ENCODE measurements at regions not wholly inside any gene's neighbourhood (a gene's known extent, or its start where the extent isn't known, plus 50 kb on each side); places are given as distances from the start of the nearest gene placed in this dataset.
"Not testable (repeated sequence)": the region's sequence is repeated elsewhere in the genome, so short reads cannot be mapped to it uniquely, and the experiment has no call there.

DNA sequence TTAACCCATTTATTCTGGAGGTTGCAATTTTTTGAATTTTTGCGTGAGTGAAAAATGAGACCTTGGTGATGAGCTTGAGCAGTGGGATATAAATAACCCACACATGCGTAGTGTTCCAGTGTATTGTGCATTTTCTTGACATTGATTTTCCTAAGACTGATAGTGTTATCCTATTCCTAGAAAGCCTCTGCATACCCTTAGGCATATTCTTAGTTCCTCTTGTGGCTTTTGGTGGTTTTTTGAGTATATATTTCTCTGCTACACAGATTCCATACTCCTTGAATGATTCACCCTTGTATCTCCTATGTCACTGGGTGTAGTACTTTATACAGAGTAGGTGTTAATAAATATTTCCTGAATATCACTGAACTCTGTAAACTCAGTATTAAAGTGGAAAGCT lies 363.4 kb upstream of the PDE3A start:
- no peaks in the 10 kb centered on the region for H3K36me3 ChIP-seq (ENCODE audit: control insufficient read depth, insufficient read depth, low read length)
- no peaks in the 10 kb centered on the region for H3K9me3 ChIP-seq (ENCODE audit: control insufficient read depth, low read length)
- no peak overlapping the region for H3K4me2 ChIP-seq (ENCODE audit: low read length)
- H3K4me1 ChIP-seq = no peaks in the 10 kb centered on the region
- no peaks in the 10 kb centered on the region for H3K27me3 ChIP-seq (ENCODE audit: control insufficient read depth, insufficient read depth, low read length)
- H3K27ac ChIP-seq = no peak overlapping the region
- H2AFZ ChIP-seq = no peak overlapping the region
- TF ChIP-seq, protein P1, sequence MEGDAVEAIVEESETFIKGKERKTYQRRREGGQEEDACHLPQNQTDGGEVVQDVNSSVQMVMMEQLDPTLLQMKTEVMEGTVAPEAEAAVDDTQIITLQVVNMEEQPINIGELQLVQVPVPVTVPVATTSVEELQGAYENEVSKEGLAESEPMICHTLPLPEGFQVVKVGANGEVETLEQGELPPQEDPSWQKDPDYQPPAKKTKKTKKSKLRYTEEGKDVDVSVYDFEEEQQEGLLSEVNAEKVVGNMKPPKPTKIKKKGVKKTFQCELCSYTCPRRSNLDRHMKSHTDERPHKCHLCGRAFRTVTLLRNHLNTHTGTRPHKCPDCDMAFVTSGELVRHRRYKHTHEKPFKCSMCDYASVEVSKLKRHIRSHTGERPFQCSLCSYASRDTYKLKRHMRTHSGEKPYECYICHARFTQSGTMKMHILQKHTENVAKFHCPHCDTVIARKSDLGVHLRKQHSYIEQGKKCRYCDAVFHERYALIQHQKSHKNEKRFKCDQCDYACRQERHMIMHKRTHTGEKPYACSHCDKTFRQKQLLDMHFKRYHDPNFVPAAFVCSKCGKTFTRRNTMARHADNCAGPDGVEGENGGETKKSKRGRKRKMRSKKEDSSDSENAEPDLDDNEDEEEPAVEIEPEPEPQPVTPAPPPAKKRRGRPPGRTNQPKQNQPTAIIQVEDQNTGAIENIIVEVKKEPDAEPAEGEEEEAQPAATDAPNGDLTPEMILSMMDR (IDR thresholded peaks at IDR 0.05) = no peak
- no peak overlapping the region for H3K9ac ChIP-seq
- H3K4me3 ChIP-seq (ENCODE audit: low read depth, low read length) = no peak overlapping the region
- no peaks in the 10 kb centered on the region for H3K79me2 ChIP-seq

DNA sequence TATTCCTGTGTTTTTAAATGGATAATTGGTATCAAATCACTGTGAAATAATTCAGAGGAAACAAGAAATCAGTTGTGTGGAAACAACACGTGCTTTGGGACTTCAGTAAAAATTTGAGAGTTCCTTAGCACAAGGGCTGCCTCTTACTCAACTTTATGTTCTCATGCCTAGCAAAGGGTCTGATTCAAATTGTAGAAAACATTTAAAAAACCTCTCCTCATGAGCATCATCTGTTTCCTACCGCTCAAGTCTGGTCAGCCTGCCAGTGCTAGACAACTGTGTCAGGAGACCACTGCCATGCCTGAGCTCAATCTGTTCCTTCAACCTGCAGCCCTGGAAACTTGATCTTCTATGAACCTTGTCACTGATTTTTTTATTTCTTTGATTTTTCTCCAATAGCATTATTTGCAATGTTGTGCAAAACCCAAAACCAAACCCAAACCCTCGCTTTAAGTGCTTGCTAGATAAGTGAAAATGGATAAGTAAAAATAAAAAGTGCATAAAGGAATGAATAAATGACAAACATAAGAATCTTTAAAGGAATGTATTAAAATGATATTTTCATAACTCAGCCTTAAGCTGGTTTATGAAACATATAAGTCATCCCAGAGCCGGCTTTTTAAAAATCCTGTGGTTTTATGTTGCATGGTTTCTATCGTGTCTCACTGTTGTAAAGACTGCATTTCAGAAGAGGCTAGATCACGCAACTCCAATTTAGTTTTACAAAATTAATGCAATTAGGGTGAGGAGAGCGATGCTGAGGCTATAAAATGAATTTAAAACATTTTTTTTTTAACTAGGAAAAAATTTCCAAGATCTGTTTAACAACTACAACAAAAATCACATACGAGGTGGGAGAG lies 361.2 kb upstream of the PDE3A start:
- no peaks in the 10 kb centered on the region for H3K27me3 ChIP-seq (ENCODE audit: control insufficient read depth, insufficient read depth, low read length)
- no peaks in the 10 kb centered on the region for H3K36me3 ChIP-seq (ENCODE audit: control insufficient read depth, insufficient read depth, low read length)

DNA sequence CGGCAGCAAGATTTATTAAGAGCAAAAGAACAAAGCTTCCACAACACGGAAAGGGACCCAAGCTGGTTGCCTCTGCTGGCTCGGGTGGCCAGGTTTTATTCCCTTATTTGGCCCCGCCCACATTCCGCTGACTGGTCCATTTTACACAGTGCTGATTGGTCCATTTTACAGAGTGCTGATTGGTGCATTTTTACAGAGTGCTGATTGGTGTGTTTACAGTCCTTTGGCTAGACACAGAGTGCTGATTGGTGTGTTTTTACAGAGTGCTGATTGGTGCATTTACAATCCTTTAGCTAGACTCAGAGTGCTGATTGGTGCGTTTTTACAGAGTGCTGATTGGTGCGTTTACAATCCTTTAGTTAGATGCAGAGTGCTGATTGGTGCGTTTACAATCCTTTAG lies 358.4 kb upstream of the PDE3A start:
- not testable (repeated sequence) for H3K27me3 ChIP-seq (ENCODE audit: control insufficient read depth, insufficient read depth, low read length); H3K4me2 ChIP-seq (ENCODE audit: low read length); H3K4me3 ChIP-seq (ENCODE audit: low read depth, low read length); H3K4me1 ChIP-seq; H3K36me3 ChIP-seq (ENCODE audit: control insufficient read depth, insufficient read depth, low read length); H2AFZ ChIP-seq; H3K9ac ChIP-seq; H3K79me2 ChIP-seq; H3K27ac ChIP-seq; H3K9me3 ChIP-seq (ENCODE audit: control insufficient read depth, low read length)

More for the DNA sequence above, 361.2 kb upstream of the PDE3A start:
- no peak overlapping the region for H3K9ac ChIP-seq
- no peaks in the 10 kb centered on the region for H3K9me3 ChIP-seq (ENCODE audit: control insufficient read depth, low read length)
- TF ChIP-seq, protein P1 (IDR thresholded peaks at IDR 0.05) = no peak
- H3K4me1 ChIP-seq = no peaks in the 10 kb centered on the region
- no peaks in the 10 kb centered on the region for H3K79me2 ChIP-seq
- H3K4me3 ChIP-seq (ENCODE audit: low read depth, low read length) = no peak overlapping the region
- H3K4me2 ChIP-seq (ENCODE audit: low read length) = no peak overlapping the region
- no peak overlapping the region for H3K27ac ChIP-seq
- no peak overlapping the region for H2AFZ ChIP-seq

DNA sequence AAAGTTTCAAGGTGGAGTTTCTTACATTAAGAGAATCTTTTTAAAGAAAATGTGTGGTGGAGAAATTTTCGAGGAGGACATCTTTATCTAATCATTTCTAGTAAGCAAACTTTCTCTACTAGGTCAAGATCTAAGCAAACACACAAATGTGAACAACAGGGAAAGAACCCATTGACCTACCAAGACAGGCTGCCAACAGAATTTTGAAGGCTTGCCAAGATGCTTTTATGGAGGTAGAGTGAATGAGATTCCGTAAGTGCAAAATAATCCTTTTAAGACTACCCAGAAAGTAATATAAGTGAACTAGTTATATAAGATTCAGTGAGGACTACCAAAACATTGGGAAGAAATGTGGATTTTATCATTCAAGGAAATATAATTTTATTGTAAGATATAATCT lies 357.1 kb upstream of the PDE3A start:
- no peaks in the 10 kb centered on the region for H3K27me3 ChIP-seq (ENCODE audit: control insufficient read depth, insufficient read depth, low read length)
- no peaks in the 10 kb centered on the region for H3K9me3 ChIP-seq (ENCODE audit: control insufficient read depth, low read length)
- H3K9ac ChIP-seq = no peak overlapping the region
- H3K79me2 ChIP-seq = no peaks in the 10 kb centered on the region
- TF ChIP-seq, protein P1 (IDR thresholded peaks at IDR 0.05) = no peak
- no peak overlapping the region for H3K27ac ChIP-seq
- H3K4me1 ChIP-seq = no peaks in the 10 kb centered on the region
- H3K4me3 ChIP-seq (ENCODE audit: low read depth, low read length) = no peak overlapping the region
- H3K36me3 ChIP-seq (ENCODE audit: control insufficient read depth, insufficient read depth, low read length) = no peaks in the 10 kb centered on the region
- H3K4me2 ChIP-seq (ENCODE audit: low read length) = peak overlapping the region; percentile 42
- no peak overlapping the region for H2AFZ ChIP-seq

DNA sequence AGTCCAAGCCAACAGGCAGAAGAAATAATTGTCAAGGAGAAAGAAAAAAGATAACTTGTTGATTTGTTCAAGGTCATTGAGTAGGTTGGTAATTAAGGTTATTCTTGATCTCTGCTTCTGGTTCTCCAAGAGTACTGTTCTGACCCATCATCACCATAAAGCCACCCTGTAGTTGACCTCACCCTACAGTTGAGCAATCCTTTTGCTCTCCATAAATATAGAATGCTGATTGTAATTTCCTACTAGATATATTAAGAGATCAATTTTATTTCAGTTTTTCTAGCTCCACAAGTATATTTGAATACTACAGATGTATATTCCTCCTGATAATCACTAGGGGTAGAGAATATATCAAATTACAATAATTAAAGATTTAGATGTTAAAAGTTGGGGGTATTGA lies 350.5 kb upstream of the PDE3A start:
- no peaks in the 10 kb centered on the region for H3K27me3 ChIP-seq (ENCODE audit: control insufficient read depth, insufficient read depth, low read length)
- no peaks in the 10 kb centered on the region for H3K9me3 ChIP-seq (ENCODE audit: control insufficient read depth, low read length)
- H3K79me2 ChIP-seq = no peaks in the 10 kb centered on the region
- TF ChIP-seq, protein P1 (IDR thresholded peaks at IDR 0.05) = no peak
- H3K36me3 ChIP-seq (ENCODE audit: control insufficient read depth, insufficient read depth, low read length) = no peaks in the 10 kb centered on the region
- no peak overlapping the region for H3K27ac ChIP-seq
- no peak overlapping the region for H3K4me2 ChIP-seq (ENCODE audit: low read length)
- H3K9ac ChIP-seq = no peak overlapping the region
- no peak overlapping the region for H2AFZ ChIP-seq
- H3K4me1 ChIP-seq = no peaks in the 10 kb centered on the region
- H3K4me3 ChIP-seq (ENCODE audit: low read depth, low read length) = no peak overlapping the region

Measured in parathyroid adenoma (tissue), 2 donors.